ENCODE measurements at regions not wholly inside any gene's neighbourhood (a gene's known extent, or its start where the extent isn't known, plus 50 kb on each side); places are given as distances from the start of the nearest gene placed in this dataset.

DNA sequence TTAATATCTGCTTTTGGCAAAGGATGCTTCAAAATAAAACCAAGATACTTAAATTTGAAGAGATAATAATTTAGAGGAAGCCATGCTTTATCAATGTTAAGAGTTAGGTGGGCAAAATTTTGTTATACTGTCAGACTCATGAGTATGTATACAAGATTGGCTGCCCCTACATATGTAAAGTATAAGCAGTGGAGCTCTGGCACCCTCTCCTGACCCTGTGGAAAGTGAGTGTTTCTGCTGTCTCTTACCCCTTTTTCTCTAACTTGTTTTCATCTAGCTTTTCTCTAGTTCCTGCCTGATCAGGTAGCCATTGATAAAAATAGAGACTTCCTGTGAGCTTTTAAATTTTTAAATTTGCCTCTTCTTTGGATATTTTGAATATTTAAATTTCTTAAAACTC, 710.9 kb upstream of the SPRY2 start:
- POLR2A ChIA-PET (ENCODE audit: unreplicated experiment) = no interaction called here

More for the DNA sequence above, 710.9 kb upstream of the SPRY2 start:
- Histone ChIP-seq H3K79me1 (ENCODE audit: low read depth in 1 of 2, low read length in 2 of 2) (no peaks in the 10 kb centered on the region), H3K9me1 (ENCODE audit: insufficient read depth, low read length) (no peaks in the 10 kb centered on the region), H3K27me3 (ENCODE audit: control insufficient read depth, insufficient read depth, low read length) (no peaks in the 10 kb centered on the region), H2AFZ (replicated peaks; ENCODE audit: low read length, poor library complexity) (no peak overlapping the region), H4K5ac (ENCODE audit: low read depth, low read length) (no peak overlapping the region), H2BK20ac (ENCODE audit: low read depth, low read length) (no peak overlapping the region), H4K8ac (ENCODE audit: low read depth in 2 of 2, low read length in 2 of 2) (no peak overlapping the region), H4K20me1 (ENCODE audit: insufficient read depth, low read length) (no peaks in the 10 kb centered on the region), H3K14ac (replicated peaks; ENCODE audit: low read depth, low read length) (no peak overlapping the region), H3K9ac (ENCODE audit: low read depth, low read length) (no peak overlapping the region), H2BK5ac (ENCODE audit: low read depth, low read length, poor library complexity, severe bottlenecking) (no peak overlapping the region), H3K27ac (ENCODE audit: insufficient read depth, low read length) (no peak overlapping the region), H3K4me2 (ENCODE audit: low read depth, low read length) (no peak overlapping the region), H3K9me3 (ENCODE audit: control insufficient read depth, insufficient read depth, low read length) (peaks cover 6% of the 10 kb centered on the region; the same call in 1 of the 2 replicates), H2AK5ac (ENCODE audit: low read depth, low read length) (no peak overlapping the region), H3K18ac (ENCODE audit: low read depth, low read length) (no peak overlapping the region), H3K56ac (ENCODE audit: extremely low read depth, insufficient read depth, low read length) (no peak overlapping the region), H2AK9ac (replicated peaks; ENCODE audit: low read depth, low read length, poor library complexity) (no peak overlapping the region), H2BK120ac (ENCODE audit: low read depth, low read length) (no peak overlapping the region), H3K4me3 (ENCODE audit: insufficient read depth, low read depth, low read length) (no peak overlapping the region), H3K4me1 (ENCODE audit: control insufficient read depth, insufficient read depth, low read length) (no peaks in the 10 kb centered on the region), H3K23ac (ENCODE audit: low read depth, low read length) (no peak overlapping the region), H3K4ac (ENCODE audit: low read depth, low read length) (no peak overlapping the region), H3K36me3 (ENCODE audit: control insufficient read depth, insufficient read depth, low read length) (no peaks in the 10 kb centered on the region), H2BK15ac (ENCODE audit: low read depth, low read length) (no peak overlapping the region), H4K91ac (ENCODE audit: insufficient read depth, low read depth, low read length) (no peak overlapping the region)
- DNase-seq = no peak
- ATAC-seq (ENCODE audit: low read depth) = no peak
- in situ Hi-C loops (cut with MboI; ENCODE audit: low sequenced_read_pairs) (no loop called here), intact Hi-C loops (cut with micrococcal nuclease) (no loop called here), dilution Hi-C loops (cut with HindIII; ENCODE audit: low sequenced_read_pairs, unreplicated experiment) (no loop called here)
- TF ChIP-seq USF2 (IDR thresholded peaks at IDR 0.05; ENCODE audit: low read depth, low read length) = no peak
- CTCF ChIA-PET = no interaction called here
- BruUV-seq (replicated peaks) = no TSS peak

Data from IMR-90 (cell line).